ENCODE measurements at regions not wholly inside any gene's neighbourhood (a gene's known extent, or its start where the extent isn't known, plus 50 kb on each side); places are given as distances from the start of the nearest gene placed in this dataset.

DNA sequence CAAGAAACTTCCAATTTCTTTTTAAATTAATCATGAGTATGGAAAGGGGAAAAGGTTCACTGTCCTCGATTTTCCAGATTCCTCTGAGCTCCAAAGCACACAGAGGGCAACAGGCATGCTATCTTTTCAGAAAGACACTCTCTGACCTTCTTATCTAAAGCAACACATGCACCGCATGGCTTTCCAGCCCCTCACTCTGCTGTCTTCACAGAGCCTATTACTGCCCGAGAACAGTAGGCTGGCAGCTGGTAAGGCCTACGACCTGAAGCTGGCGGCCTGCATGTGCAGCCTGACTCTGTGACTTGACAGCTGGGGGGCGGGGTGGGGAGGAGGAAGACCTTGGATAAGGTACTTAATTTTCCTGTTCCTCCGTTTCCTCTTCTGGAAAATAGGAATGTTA lies 86.3 kb downstream of the ELOVL4 start:
- TF ChIP-seq, protein P1, sequence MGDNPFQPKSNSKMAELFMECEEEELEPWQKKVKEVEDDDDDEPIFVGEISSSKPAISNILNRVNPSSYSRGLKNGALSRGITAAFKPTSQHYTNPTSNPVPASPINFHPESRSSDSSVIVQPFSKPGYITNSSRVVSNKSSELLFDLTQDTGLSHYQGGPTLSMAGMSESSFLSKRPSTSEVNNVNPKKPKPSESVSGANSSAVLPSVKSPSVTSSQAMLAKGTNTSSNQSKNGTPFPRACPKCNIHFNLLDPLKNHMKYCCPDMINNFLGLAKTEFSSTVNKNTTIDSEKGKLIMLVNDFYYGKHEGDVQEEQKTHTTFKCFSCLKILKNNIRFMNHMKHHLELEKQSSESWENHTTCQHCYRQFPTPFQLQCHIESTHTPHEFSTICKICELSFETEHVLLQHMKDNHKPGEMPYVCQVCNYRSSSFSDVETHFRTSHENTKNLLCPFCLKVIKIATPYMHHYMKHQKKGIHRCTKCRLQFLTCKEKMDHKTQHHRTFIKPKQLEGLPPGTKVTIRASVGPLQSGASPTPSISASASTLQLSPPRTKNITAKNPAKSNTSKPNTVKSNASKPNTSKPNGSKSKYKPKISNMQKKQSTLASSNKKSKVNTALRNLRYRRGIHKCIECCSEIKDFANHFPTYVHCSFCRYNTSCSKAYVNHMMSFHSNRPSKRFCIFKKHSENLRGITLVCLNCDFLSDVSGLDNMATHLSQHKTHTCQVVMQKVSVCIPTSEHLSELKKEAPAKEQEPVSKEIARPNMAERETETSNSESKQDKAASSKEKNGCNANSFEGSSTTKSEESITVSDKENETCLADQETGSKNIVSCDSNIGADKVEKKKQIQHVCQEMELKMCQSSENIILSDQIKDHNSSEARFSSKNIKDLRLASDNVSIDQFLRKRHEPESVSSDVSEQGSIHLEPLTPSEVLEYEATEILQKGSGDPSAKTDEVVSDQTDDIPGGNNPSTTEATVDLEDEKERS (CRISPR knock-in tag; IDR thresholded peaks at IDR 0.05), result no peak
- no peak for TF ChIP-seq FOSL2 (CRISPR knock-in tag; IDR thresholded peaks at IDR 0.05)
- no peak for TF ChIP-seq CENPX (CRISPR knock-in tag; IDR thresholded peaks at IDR 0.05)
- no peak for TF ChIP-seq TAF15 (IDR thresholded peaks at IDR 0.05; ENCODE audit: low read depth, low read length, poor library complexity, severe bottlenecking)
- no peak for TF ChIP-seq KDM1A (CRISPR knock-in tag; IDR thresholded peaks at IDR 0.05)

Measured in HepG2 (cell line).